GM21529 (cell line): ENCODE measurements at regions not wholly inside any gene's neighbourhood (a gene's known extent, or its start where the extent isn't known, plus 50 kb on each side); places are given as distances from the start of the nearest gene placed in this dataset.

Experiments
- ATAC-seq: cut with Tn5 transposase; IDR thresholded peaks from one replicate; pipeline ENCODE4 v1.9.1; 2021; ENCODE audit not compliant: unreplicated experiment

DNA sequence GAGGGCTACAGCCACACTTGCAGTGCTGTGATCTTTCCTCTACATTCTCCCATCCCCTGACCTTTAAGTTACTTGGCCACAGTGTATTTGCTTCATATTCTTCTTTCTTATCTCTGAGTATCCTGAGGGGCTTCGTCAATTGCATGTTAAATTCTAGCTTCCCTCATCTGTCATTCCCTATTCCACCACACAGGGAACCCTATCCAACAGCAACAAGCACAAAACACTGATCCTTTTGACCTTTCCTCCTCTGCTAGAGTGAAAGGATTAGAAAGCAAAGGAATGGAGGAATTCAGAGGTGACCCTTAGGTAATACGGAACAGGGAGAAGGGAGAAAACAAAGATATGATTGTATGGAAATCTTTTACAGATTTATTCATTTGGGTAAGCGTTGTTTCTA lies 1061.7 kb upstream of the TENM4 start:
- no peak for ATAC-seq

DNA sequence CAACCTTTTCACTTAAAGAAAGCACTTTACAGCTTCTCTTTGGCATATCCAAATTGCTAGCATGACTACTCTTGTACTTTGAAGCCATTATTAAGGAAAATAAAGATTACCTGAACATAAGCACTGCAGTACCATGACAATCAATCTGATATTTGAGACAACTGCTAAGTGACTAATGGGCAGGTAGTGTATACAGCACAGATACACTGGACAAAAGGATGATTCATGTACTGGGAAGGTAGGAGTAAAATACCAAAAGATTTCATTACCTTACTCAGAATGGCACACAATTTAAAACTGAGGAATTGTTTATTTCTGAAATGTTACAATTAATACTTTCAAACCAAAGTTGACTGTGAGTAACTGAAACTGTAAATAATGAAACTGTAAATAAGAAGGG lies 1054.3 kb upstream of the TENM4 start:
- ATAC-seq = no peak

DNA sequence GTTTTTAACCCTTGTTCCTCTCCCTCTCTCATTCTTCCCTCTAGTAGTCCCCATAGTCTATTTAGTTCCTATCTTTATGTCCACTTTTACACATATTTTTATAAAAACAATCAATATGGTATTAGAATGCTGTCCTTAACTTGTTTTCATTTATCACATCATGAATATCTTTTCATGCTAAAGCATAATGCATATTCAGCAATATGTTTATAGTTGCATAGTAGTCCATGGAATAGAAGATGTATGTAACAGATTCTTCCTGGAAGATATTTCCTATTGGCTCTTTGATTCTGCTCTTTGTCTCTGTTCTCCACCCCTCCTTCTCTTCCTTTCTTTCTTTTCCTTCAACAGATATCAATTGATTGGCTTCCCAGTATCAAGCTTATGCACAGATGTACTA lies 1047.1 kb upstream of the TENM4 start:
- ATAC-seq = no peak

DNA sequence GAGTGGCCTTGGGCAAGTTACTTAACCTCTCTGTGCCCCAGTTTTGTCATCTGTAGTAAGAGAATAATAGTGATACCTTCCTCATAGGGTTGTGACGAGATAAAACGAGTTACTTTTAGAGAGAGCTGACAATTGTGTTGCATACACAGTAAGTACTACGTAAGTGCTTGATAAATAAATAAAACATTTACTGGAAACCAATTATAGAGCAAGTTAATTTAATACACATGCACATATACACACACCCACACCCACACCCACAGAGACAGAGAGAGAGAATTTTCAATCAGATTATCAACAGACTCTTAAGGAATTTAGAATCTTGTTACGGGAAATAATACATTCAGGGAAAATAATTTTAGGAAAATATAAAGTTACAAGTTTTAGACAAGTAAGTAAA lies 1045.8 kb upstream of the TENM4 start:
- ATAC-seq = no peak

DNA sequence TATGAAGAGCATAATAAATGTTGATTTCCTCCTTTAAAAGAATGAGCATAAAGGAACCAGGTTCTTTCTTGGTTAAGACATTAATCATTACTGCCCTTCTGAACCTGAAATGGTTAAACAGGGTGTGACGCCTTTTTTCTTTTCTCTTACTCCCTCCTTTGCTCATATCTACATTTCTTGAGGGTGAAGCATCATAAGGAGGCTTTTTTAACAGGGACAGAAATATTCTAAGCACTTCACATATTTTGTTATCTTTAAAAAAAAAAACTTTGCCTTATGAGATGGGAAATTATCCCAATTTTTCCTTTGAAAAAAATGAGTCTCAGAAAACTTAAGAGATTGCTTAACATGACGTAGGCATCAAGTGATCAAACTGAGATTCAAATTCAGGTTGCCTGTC lies 1036.3 kb upstream of the TENM4 start:
- no peak for ATAC-seq

DNA sequence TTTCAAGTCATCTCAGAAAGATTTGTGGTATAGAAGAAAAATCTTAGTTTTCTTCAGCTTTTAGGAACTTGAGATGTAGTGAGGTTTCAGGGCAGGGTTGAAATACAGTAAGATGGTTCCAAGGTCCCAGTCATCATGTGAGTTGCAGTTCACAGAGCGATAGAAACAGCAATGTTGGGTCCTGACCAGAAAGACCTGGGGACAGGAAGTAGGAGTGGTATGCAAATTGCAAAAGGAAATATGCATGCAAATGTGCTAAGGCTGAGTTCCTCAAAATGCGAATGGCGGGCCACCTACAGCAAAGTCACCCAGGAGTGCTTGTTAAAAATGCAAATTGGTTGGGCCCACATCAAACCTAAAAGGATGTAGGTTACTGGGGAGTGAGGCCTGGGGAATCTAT lies 1032.7 kb upstream of the TENM4 start:
- ATAC-seq = peak; percentile 79

DNA sequence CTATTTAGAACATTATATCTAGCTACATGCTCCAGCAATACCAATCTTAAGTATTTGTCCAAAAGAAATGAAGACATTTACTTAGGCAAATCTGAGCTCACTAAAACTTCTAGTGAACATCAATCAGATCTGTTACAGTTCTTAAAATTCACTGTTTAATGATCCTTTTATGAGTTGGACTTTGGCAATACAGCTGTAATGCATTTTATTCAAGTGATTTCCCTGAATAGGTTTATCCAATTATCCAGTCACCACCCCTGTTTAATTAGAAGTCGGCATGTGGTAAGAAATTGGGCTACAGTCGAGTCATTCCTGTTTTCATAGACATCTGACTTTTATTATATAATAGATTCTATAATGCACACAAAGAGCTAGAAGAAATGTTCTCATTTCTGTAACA lies 1029.0 kb upstream of the TENM4 start:
- no peak for ATAC-seq

DNA sequence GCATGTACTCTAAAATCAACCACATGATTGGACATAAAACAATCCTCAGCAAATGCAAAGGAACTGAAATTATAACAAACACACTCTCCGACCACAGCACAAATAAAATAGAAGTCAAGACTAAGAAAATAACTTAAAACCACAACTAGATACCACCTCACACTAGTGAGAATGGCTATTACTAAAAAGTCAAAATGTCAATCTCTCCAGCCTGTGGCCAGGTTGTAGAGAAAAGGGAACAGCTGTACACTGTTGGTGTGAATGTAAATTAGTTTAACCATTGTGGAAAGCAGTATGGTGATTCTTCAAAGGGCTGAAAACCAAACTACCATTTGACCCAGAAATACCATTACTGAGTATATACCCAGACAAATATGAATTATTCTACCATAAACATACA lies 1025.7 kb upstream of the TENM4 start:
- no peak for ATAC-seq

DNA sequence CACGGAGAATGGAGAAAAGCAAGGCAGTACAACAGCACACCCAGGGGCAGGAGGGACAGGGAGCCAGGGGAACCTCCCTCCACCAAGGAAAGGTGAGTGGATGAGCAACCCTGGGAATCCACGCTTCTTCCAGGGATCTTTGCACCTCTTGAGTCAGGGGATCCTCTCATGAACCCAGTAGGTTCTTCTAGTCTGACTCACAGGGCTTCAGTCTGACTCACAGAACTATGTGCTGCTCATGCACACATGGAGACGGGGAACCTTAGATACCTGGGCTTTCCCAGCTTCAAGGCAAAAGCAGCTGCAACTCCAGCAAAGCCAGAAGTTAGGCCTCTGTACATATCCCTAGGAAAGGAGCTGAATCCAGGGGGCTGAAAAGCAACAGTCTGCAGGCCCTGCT lies 1021.4 kb upstream of the TENM4 start:
- no peak for ATAC-seq

DNA sequence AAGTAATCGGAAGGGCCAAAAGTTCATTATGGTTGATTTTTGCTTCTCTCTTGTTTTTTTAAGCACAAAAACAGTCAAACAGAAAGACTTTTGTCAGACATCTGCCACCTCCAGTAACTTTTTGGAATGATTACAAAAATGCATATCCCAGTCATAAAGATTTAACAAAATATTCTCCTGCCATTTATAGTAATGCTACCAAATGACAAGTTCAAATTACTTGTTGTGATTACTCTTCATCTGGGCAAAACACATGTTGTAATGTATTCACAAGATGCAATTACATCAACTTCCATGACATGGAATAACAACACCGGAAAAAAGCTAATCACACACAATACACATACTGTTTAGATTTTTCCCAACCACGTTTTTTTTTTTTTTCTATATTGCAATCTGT lies 1017.5 kb upstream of the TENM4 start:
- no peak for ATAC-seq

DNA sequence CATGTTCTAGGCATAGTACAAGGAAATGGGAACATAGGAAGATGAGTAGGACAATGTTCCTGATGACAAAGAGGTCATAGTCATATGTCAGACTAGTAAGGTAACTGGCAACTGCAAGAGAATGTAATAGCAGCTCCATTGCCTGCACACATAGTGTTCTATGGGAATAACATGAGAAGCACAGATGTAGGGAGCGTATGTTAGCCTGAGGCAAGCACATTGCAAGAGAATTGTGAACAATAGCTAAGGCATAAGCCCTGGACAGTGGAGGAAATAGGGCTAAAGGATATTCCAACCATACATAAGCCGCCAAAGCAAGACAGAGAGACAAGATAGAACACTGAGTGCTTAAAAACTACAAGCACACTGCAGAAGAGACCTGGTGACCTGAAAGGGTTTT lies 1017.0 kb upstream of the TENM4 start:
- ATAC-seq = no peak

DNA sequence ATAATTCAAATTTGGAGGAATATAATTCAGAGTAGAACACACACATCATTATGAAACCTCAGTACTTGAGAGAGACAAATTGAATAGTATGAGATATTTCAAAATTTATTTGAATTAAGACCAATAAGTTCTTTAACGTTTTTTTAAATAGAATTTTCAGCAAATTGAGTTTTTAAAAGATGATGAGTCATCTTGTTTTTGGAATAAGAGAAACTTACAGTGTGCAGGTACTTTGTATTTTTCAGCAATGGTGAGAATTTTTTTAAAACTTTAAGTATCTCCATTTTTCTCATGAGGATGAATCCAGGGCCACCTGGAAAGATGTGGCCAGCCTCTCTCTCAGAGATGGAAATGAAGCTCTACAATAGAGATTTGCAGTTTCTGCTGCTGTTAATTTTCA lies 1015.0 kb upstream of the TENM4 start:
- no peak for ATAC-seq

DNA sequence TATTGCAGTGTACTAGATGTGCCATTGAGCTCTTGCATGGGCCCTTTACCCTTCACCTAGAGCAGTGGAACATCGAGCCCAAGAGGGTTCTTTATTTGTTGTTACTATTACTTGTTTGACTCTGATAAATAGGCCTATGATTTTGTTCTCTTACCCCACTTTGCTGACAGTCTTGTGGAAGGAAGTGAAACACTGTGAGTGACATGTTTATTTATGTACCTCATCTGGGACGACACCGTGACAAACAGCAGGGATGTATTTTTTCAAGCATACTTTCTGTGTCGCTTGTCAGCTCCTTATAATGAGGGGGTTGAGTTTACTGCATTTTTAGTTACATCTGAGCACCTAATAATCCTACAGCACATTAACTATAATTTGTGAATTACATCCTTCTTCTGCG lies 1010.3 kb upstream of the TENM4 start:
- ATAC-seq = no peak

DNA sequence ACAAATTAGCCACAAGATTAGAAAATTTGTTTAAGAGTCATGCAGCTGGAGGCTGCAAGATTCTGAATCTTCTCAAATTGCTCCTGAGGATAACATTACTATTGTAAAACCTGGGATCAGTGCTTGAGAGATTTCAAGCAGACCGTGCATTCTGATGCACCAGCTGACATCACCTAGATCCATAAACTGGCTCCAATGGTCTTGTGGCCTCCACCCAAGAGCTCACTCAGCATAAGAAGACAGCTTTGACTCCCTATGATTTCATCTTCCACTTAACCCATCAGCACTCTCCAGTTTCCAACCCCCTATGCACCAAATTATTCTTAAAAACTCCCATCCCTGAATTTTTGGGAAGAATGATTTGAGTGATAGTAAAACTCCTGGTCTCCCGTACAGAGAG lies 1007.9 kb upstream of the TENM4 start:
- ATAC-seq = no peak

DNA sequence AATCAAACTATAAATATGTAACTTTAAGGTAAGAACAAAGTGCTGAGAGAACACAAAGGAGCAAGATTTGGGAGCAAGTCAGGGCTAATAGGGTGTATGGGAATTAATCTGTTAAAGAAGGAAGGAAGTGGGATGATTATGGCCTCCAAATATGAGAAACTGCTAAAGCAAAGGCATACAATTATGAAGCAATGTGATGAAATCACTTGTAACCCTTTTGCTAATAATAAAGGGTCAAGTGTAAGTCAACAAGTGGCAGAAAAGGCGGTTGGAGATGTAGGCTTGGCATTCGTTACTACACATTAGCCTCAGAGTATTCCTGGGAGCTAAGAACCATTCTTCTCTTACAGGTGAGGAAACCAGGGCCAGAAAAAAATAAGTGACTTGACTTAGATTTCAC lies 1002.3 kb upstream of the TENM4 start:
- ATAC-seq = no peak

DNA sequence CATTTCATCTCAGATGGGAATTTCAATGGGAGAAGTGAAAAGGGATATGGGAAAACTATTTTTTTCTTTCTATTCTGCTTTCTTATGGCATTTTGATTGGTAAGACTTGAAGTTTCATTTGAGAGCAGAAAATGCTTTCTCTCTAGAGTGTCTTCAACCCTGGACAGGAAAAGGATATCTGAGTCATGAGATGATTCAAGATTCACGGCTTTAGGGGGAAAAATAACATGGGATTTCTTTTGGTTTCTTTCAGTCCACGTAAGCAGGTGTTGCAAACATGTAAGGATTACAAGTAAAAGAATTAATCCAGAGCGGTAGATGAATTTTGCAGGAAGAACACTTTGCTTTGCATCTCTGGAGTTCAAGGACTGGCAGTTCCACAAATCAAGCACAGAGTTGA lies 1001.0 kb upstream of the TENM4 start:
- ATAC-seq = no peak

DNA sequence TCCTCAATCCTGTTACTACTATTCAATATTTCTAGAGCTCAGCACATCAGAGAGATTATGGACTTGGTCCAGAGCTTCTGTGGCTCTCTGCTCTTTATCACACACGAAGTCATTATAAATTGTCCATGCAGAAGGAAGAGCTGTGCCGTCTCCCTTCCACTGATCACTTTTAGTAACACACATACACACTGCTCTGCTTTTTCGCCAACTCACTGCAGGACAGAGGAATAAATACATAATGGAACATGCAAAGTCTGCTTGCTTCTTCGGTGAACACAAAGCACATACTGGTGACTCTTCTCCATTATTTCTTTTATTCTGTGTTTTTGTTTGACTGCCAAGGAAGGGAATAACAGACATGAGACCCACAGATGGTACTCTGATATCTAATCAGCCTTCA lies 1000.0 kb upstream of the TENM4 start:
- no peak for ATAC-seq

DNA sequence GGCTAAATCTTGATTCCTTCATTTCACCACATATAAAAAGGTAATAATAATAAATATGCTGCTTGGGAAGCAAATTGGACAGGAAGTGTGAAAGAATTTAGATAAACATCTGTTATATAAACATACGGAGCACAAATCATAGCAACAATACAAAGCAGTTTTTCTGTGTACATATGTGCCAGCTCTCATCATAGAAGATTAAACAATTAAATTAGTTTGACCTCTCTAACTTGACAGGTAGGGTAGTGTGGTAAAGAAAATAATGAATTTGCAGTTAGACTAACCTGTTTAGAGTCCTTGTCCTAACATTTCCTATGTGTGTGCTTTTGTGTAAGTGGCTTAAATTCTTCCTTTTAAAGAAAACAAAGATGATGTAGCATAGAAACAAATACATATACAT lies 995.7 kb upstream of the TENM4 start:
- no peak for ATAC-seq

DNA sequence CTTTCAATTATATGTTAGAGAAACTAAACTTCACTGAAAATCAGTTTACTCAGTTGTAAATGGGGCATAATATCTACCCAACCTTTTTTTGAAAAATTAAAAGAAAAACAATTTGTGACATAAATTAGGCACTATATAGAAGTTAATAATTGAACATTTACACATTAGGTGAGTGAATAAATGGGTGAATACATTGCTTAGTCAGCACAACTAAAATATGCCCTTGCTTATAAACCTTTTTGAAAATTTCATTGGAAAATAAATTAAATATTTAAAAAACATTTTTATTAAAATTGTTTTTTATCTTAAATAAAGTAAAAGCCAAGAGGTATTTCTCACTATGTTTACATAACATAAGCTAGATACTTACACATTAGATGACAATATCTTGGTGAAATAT lies 994.5 kb upstream of the TENM4 start:
- no peak for ATAC-seq

DNA sequence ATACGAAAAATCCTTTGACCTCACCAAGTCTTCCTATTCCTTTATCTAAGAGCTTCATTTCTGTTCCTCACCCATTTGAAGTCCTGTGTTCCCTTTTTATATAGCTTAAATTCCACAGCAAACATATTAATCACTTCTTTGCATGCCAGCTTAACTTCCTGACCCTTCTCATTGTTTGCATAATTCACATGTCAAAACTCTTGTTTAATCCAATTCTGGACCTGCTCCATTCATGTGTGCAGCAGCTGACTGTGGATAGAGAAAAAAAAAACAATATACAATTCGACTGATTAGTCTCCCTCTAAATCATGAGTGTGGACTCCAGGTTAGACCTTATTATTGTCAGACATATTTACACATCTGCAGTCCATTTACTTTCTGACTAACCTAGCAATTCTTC lies 991.2 kb upstream of the TENM4 start:
- no peak for ATAC-seq

DNA sequence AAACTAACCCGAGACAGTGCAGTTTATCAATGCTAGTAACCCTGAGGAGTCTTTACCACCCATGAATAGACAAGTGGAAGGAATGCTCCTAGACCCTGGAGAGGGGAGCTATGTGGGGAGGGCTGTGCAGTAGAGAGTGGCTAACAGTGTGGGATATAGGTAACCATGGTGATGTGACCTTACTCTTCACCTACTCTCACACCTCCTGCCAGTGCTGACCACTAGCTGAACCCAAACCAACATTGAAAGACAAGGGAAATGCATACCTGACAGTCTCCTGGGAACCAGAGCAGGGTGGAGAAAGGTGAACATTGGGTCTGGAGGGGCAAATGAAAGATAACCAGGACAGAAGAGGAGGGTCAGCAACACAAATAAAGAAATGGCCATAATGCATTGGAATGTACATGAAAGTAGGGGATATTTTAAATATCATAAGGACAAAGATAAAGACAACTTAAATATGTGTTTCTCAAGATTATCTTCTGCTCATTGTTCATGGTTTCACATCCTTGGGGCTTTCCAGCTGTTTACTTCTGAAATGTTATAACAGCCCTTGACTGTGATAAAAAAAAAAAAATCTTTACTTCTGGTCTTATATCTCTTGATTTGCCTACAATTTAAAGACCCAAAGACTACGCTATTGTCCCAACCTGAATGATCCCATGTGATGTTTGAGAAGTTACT lies 983.3 kb upstream of the TENM4 start:
- ATAC-seq = no peak

DNA sequence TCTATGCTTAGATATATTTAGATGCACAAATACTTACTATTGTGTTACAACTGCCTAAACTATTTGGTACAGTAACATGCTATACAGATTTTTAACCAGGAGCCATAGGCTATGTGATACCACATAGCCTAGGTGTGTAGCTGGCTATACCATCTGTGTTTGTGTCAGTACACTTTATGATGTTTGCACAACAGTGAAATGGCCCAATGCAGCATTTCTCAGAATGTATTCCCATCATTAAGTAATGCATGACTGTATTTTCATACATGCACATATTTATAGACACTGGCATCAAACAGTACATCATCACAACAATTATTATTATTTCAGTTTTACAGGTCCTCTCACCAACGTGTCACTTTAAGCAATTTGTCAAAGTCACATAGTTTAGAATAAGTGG lies 979.5 kb upstream of the TENM4 start:
- ATAC-seq = no peak

DNA sequence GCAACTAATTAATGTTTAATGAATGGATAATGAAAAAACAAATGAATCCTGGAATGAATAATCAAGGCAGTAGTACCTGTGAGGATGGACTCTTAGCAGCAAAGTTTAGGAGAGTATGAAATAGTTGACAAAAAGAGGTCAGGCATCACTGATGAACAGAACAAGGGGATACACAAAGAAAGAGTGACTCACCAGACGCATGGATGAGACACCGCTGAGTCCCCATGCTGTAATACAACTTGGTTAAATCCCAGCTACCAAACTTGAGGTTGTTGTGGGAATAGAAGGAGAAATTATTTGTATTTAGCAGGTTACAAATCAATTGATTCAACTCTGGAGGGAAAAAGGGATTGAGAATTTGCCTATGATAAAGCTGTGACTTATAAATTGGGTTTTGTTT lies 976.9 kb upstream of the TENM4 start:
- no peak for ATAC-seq

DNA sequence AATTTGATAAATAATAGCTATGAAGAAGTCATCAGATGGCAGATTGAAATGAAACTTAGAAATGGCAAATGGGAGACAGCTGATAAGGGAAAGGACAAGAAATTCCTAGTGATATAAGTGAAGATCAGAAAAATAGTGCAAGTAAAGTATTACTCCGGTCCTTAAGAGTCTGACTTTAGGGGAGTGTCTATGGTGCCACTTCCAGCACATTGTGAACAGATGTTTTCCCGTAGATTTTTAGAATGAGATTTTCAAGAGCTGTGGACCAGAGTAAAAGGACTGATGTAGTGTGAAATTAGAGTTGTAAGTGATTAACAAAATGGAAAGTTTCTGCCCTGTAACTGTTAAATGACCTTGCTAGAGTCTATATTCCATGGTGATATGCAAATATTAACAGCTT lies 974.8 kb upstream of the TENM4 start:
- no peak for ATAC-seq
